Cardiac muscle cell (in vitro differentiated cells and primary cell): ENCODE measurements at regions not wholly inside any gene's neighbourhood (a gene's known extent, or its start where the extent isn't known, plus 50 kb on each side); places are given as distances from the start of the nearest gene placed in this dataset.

Experiments
- DNase-seq, 2 donors: peaks; one replicate each; pipeline versions ENCODE4 v3.0.0 to v3.0.0-alpha.2; 2010 to 2017; ENCODE audit warnings: low read depth in 1 of 2, low spot score in 1 of 2
- H3K27ac ChIP-seq: fragments of 200-600 bp; sonication (generic); 2 replicates; pipeline ENCODE4 v1.5.1; 2016
- H3K27me3 ChIP-seq: fragments of 200-600 bp; sonication (generic); 2 replicates; pipeline ENCODE4 v1.6.0; 2016; ENCODE audit warnings: control low read depth
- H3K36me3 ChIP-seq: fragments of 200-600 bp; sonication (generic); 2 replicates; pipeline ENCODE4 v1.5.1; 2016; ENCODE audit warnings: control low read depth
- H3K4me1 ChIP-seq: fragments of 200-600 bp; sonication (generic); 2 replicates; pipeline ENCODE4 v1.8.1; 2017; ENCODE audit warnings: low read depth, mild to moderate bottlenecking, mixed run types
- H3K4me3 ChIP-seq: fragments of 200-600 bp; sonication (generic); 2 replicates; pipeline ENCODE4 v1.5.1; 2016; ENCODE audit warnings: mild to moderate bottlenecking
- H3K9me3 ChIP-seq: fragments of 200-600 bp; sonication (generic); 2 replicates; pipeline ENCODE4 v1.5.1; 2017; ENCODE audit warnings: low read depth, mild to moderate bottlenecking, control low read depth
- TF ChIP-seq, protein P1 (sequence below): IDR thresholded peaks from 2 replicates; pipeline ENCODE4 v1.5.1; 2012; ENCODE audit warnings: low read depth, mild to moderate bottlenecking, low read length

DNA sequence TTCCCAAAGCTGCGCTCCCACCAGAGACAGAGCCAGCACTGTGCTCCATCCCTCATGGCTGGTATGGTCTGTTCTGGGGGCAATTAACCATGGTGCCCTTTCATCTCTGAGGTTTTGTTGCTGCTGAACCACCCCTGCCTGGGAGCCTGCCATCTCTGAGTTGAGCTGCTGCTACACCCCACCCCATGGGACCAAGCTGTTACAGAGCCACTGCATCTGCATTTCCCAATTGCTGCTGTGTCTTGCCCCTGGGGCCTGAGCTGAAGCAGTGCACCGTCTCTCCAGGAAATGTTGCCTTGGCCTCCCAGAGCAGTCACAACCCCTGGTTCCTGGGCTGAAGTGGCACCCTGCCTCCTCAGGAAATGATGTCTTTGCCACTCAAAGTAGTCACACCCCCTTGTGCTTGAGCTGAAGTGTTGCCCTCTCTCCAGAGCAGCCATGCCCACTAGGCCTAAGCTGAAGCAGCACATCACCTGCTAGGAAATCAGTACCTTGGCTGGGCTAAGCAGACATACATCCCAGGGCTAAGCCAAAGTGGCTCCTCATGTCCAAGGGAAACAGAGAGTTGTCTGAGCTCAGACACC, 140.3 kb downstream of the RERGL start:
- Histone ChIP-seq H3K4me3 (no peak overlapping the region), H3K4me1 (no peaks in the 10 kb centered on the region), H3K9me3 (no peaks in the 10 kb centered on the region), H3K27ac (no peak overlapping the region), H3K27me3 (no peaks in the 10 kb centered on the region), H3K36me3 (no peaks in the 10 kb centered on the region)
- DNase-seq: no peak
- TF ChIP-seq, protein P1, sequence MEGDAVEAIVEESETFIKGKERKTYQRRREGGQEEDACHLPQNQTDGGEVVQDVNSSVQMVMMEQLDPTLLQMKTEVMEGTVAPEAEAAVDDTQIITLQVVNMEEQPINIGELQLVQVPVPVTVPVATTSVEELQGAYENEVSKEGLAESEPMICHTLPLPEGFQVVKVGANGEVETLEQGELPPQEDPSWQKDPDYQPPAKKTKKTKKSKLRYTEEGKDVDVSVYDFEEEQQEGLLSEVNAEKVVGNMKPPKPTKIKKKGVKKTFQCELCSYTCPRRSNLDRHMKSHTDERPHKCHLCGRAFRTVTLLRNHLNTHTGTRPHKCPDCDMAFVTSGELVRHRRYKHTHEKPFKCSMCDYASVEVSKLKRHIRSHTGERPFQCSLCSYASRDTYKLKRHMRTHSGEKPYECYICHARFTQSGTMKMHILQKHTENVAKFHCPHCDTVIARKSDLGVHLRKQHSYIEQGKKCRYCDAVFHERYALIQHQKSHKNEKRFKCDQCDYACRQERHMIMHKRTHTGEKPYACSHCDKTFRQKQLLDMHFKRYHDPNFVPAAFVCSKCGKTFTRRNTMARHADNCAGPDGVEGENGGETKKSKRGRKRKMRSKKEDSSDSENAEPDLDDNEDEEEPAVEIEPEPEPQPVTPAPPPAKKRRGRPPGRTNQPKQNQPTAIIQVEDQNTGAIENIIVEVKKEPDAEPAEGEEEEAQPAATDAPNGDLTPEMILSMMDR: no peak

- Histone ChIP-seq H3K27ac (no peak overlapping the region), H3K9me3 (no peaks in the 10 kb centered on the region), H3K27me3 (no peaks in the 10 kb centered on the region), H3K4me3 (no peak overlapping the region), H3K36me3 (no peaks in the 10 kb centered on the region), H3K4me1 (no peaks in the 10 kb centered on the region)
- TF ChIP-seq, protein P1: no peak
- peak in 1 of 2 donors; percentile 4 for DNase-seq
These were observed 161.2 kb downstream of the RERGL start for GRCh38 chr12:17928708-17929366.

DNA sequence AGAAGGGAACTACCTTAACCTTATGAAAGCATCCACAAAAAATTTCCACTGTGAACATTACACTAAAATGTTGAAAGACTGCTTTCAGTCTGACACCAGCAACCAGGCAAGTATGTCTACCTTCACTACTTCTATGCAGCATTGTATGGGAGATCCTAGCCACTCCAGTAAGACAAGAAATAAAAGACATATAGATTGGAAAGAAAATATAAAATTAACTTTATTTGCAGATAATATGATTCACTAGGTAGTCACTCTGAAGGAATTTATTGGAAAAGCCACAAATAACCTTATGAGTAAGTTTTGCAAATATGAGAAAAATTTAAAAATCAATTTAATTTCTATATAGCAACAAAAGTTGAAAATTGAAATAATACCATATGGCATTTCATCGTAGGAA, 172.0 kb downstream of the RERGL start:
- DNase-seq: no peak
- Histone ChIP-seq H3K27ac (no peak overlapping the region), H3K9me3 (no peaks in the 10 kb centered on the region), H3K4me3 (no peak overlapping the region), H3K4me1 (no peaks in the 10 kb centered on the region), H3K27me3 (no peaks in the 10 kb centered on the region), H3K36me3 (no peaks in the 10 kb centered on the region)
- TF ChIP-seq, protein P1: no peak

- no peaks in the 10 kb centered on the region for H3K36me3 ChIP-seq
- no peak overlapping the region for H3K27ac ChIP-seq
- DNase-seq: no peak
- H3K4me1 ChIP-seq: no peaks in the 10 kb centered on the region
- TF ChIP-seq, protein P1: no peak
- no peak overlapping the region for H3K4me3 ChIP-seq
- no peaks in the 10 kb centered on the region for H3K9me3 ChIP-seq
- H3K27me3 ChIP-seq: no peaks in the 10 kb centered on the region
These were observed 205.4 kb downstream of the RERGL start for GRCh38 chr12:17884581-17884980.

DNA sequence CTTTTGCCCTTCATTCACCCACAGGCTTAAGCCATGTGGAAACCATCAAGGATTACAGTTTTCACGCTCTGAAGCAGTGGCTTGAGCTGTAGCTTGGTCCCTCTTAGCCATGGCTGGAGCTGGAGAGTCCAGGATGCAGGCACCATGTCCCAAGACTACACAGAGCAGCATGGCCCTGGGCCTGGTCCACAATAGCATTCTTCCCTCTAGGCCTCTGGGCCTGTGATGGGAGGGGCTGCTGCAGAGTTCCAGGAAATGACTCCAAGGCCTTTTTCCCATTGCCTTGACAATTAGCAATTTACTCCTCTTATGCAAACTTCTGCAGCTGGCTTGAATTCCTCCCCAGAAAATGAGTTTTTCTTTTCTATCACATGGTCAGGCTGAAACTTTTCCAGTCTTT, 211.3 kb downstream of the RERGL start:
- H3K27me3 ChIP-seq: no peaks in the 10 kb centered on the region
- H3K36me3 ChIP-seq: no peaks in the 10 kb centered on the region
- H3K27ac ChIP-seq: no peak overlapping the region
- TF ChIP-seq, protein P1: no peak
- H3K4me1 ChIP-seq: no peaks in the 10 kb centered on the region
- no peak for DNase-seq
- no peaks in the 10 kb centered on the region for H3K9me3 ChIP-seq
- no peak overlapping the region for H3K4me3 ChIP-seq
